GM12878 (cell line): ENCODE measurements at regions not wholly inside any gene's neighbourhood (a gene's known extent, or its start where the extent isn't known, plus 50 kb on each side); places are given as distances from the start of the nearest gene placed in this dataset.
A peak's percentile ranks its signal among the peaks of the same experiment; 100 is the strongest.

Source experiments
- ATAC-seq: fragments of 200-7000 bp; cut with Tn5 transposase; 3 replicates; pipeline ENCODE4 v1.9.1; 2020; ENCODE audit warnings: mild to moderate bottlenecking, moderate library complexity
- BruUV-seq: library from RNA; stranded (reverse); fragments of 400-500 nt; replicated peaks from 2 replicates; lab custom pipeline; 2021; lab: Mats Ljungman, UMichigan
- CTCF ChIA-PET: fragments of 300-600 bp; sonication (Branson Sonifier 250); formaldehyde crosslinking; extraction: SDS; loops from one replicate; lab custom pipeline; 2021; ENCODE audit warnings: inconsistent platforms; lab: Yijun Ruan, JAX
- POLR2A ChIA-PET: fragments of 350-600 bp; formaldehyde crosslinking; extraction: SDS; loops from one replicate; lab custom pipeline; 2021; ENCODE audit warnings: inconsistent platforms; lab: Charles Lee
- RAD21 ChIA-PET: fragments of 300-600 bp; sonication (Branson Sonifier 250); formaldehyde crosslinking; loops from one replicate; lab custom pipeline; 2023; ENCODE audit warnings: antibody characterized with exemption; ENCODE audit not compliant: unreplicated experiment; lab: Charles Lee
- SMC1A ChIA-PET: fragments of 300-600 bp; sonication (Branson Sonifier 250); formaldehyde crosslinking; loops from one replicate; lab custom pipeline; 2023; ENCODE audit not compliant: unreplicated experiment, uncharacterized antibody; lab: Charles Lee
- DNase-seq: peaks from one replicate; pipeline ENCODE4 v3.0.0-alpha.2; 2011; ENCODE audit warnings: low read depth, low spot score
- FAIRE-seq: peaks from 3 replicates; lab custom pipeline; 2011; peaks lifted over from hg19 to GRCh38; lab: Jason Lieb, UNC
- H2AFZ ChIP-seq: 2 replicates; pipeline ENCODE4 v1.6.0; 2011; ENCODE audit warnings: low read depth, low read length, control low read depth; ENCODE audit not compliant: control insufficient read depth
- H3K27ac ChIP-seq: 2 replicates; pipeline ENCODE4 v1.5.1; 2011; ENCODE audit warnings: control low read depth; ENCODE audit not compliant: control insufficient read depth, insufficient read depth
- H3K27me3 ChIP-seq, 2 experiments: replicated peaks in 1 of 2; 2 replicates each; pipeline versions ENCODE4 v1.6.0 to v1.6.1; 2011; ENCODE audit warnings: low read length in 1 of 2; ENCODE audit not compliant: control insufficient read depth in 2 of 2, insufficient read depth in 2 of 2
- H3K36me3 ChIP-seq, 2 experiments: 2 replicates each; pipeline ENCODE4 v1.5.1; 2011; ENCODE audit warnings: low read length in 1 of 2; ENCODE audit not compliant: control insufficient read depth in 2 of 2, insufficient read depth in 2 of 2
- H3K4me1 ChIP-seq: 2 replicates; pipeline ENCODE4 v1.6.1; 2011; ENCODE audit warnings: mild to moderate bottlenecking, low read length, moderate library complexity, mixed read lengths; ENCODE audit not compliant: control insufficient read depth, insufficient read depth
- H3K4me2 ChIP-seq: 2 replicates; pipeline ENCODE4 v1.6.0; 2011; ENCODE audit warnings: control low read depth; ENCODE audit not compliant: control insufficient read depth, insufficient read depth
- H3K4me3 ChIP-seq: fragments of 200-600 bp; sonication (generic); 2 replicates; pipeline ENCODE4 v1.5.1; 2016
- H3K79me2 ChIP-seq: 2 replicates; pipeline ENCODE4 v1.6.0; 2011; ENCODE audit warnings: low read length; ENCODE audit not compliant: control insufficient read depth, insufficient read depth
- H3K9ac ChIP-seq: 2 replicates; pipeline ENCODE4 v1.8.0; 2011; ENCODE audit warnings: low read length, control low read depth, mixed read lengths; ENCODE audit not compliant: control insufficient read depth, insufficient read depth
- H3K9me3 ChIP-seq: replicated peaks from 3 replicates; pipeline ENCODE4 v1.5.1; 2011; ENCODE audit warnings: mild to moderate bottlenecking, low read length; ENCODE audit not compliant: control insufficient read depth, insufficient read depth
- H4K20me1 ChIP-seq: 2 replicates; pipeline ENCODE4 v1.6.0; 2011; ENCODE audit not compliant: control insufficient read depth, insufficient read depth
- CHD1 ChIP-seq: IDR thresholded peaks from 2 replicates; pipeline ENCODE4 v1.6.1; 2012; ENCODE audit warnings: low read depth, low read length, improper control_type of control experiment
- E2F4 ChIP-seq: IDR thresholded peaks from 2 replicates; pipeline ENCODE4 v1.6.1; 2012; ENCODE audit warnings: low read depth, low read length, improper control_type of control experiment
- FOXK2 ChIP-seq: fragments of 450-650 bp; IDR thresholded peaks from 2 replicates; pipeline ENCODE4 v1.6.1; 2017; ENCODE audit warnings: mild to moderate bottlenecking, moderate library complexity
- NR2C2 ChIP-seq: IDR thresholded peaks from 2 replicates; pipeline ENCODE4 v1.6.1; 2011; ENCODE audit warnings: borderline replicate concordance, low read depth; ENCODE audit not compliant: control insufficient read depth, insufficient read length
- RAD21 ChIP-seq: IDR thresholded peaks from 2 replicates; pipeline ENCODE4 v1.6.1; 2011; ENCODE audit warnings: mild to moderate bottlenecking, low read depth, low read length, moderate library complexity; ENCODE audit not compliant: insufficient read depth
- RAD51 ChIP-seq: fragments of 450-650 bp; IDR thresholded peaks from 2 replicates; pipeline ENCODE4 v1.6.1; 2016; ENCODE audit warnings: moderate library complexity, mild to moderate bottlenecking, inconsistent platforms
- RB1 ChIP-seq: fragments of 450-650 bp; formaldehyde crosslinking; IDR thresholded peaks from 2 replicates; pipeline ENCODE4 v1.6.1; 2017; ENCODE audit warnings: mild to moderate bottlenecking, borderline replicate concordance
- WGBS: methylation state at CpG from one replicate; pipeline ENCODE4 v1.1.6; 2016; ENCODE audit warnings: low lambda C conversion rate; ENCODE audit not compliant: insufficient replicate concordance, insufficient coverage; ENCODE audit errors: missing lambda C conversion rate; 5-methylcytosine and 5-hydroxymethylcytosine counted together
- in situ Hi-C: fragments of 300-500 bp; cut with MboI; formaldehyde crosslinking; loops from 9 replicates; pipeline ENCODE4 v1.14.3; 2018; ENCODE audit warnings: mixed read lengths
- intact Hi-C: fragments of 100-400 bp; cut with micrococcal nuclease; formaldehyde crosslinking; loops from one replicate; pipeline ENCODE4 v1.14.2; 2022; ENCODE audit not compliant: unreplicated experiment
- TF ChIP-seq, protein P1 (sequence below): IDR thresholded peaks from 2 replicates; pipeline ENCODE4 v1.6.1; 2012; ENCODE audit warnings: improper control_type of control experiment, low read depth, low read length; ENCODE audit not compliant: insufficient replicate concordance

DNA sequence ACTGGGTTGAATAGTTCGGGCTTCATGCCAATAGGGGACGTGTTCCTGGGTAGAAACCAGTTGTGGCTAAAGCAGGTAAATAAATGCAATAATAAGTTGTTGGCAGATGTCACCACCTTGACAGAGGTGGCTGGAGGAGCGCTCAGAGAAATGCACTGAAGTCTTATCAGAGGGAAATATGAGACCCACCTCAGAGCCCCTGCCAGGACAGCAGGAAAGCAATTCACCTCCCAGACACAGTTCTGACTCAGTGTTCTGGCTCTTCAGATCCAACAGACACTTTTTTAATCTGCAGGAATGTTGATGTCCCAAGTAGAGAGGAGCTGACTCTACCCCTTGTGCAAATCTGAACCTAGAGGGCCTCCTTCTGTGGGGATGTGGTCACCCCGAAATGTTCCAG, 687.1 kb upstream of the FBXO33 start:
- RAD21 ChIA-PET, result no interaction called here
- in situ Hi-C loops, result no loop called here
- ATAC-seq (peak; percentile 37; the same call in 2 of the 3 replicates), DNase-seq (no peak), FAIRE-seq (no peak)
- no peaks in the 10 kb centered on the region for H3K79me2 ChIP-seq
- no peaks in the 10 kb centered on the region for H3K9me3 ChIP-seq
- no TSS peak for BruUV-seq
- H3K36me3 ChIP-seq, result no peaks in the 10 kb centered on the region
- POLR2A ChIA-PET, result no interaction called here
- H3K9ac ChIP-seq, result no peak overlapping the region
- SMC1A ChIA-PET, result interaction anchor here (1.4 kb wide), 1 partner anchor 9 kb away, joined by 3 read pairs; no protein-coding TSS in a partner anchor
- intact Hi-C loops, result no loop called here
- CTCF ChIA-PET, result interaction anchor here (0.6 kb wide), 1 partner anchor 27 kb away, joined by 3 read pairs; no protein-coding TSS in a partner anchor
- no peak overlapping the region for H3K27ac ChIP-seq
- no peaks in the 10 kb centered on the region for H4K20me1 ChIP-seq
- H2AFZ ChIP-seq, result no peak overlapping the region
- H3K27me3 ChIP-seq, result no peaks in the 10 kb centered on the region
- H3K4me3 ChIP-seq, result no peak overlapping the region
- 6% methylated on average over 4 of the region's 4 CpGs for WGBS
- H3K4me1 ChIP-seq, result no peaks in the 10 kb centered on the region; the same call in 1 of the 2 replicates
- TF ChIP-seq, protein P1, sequence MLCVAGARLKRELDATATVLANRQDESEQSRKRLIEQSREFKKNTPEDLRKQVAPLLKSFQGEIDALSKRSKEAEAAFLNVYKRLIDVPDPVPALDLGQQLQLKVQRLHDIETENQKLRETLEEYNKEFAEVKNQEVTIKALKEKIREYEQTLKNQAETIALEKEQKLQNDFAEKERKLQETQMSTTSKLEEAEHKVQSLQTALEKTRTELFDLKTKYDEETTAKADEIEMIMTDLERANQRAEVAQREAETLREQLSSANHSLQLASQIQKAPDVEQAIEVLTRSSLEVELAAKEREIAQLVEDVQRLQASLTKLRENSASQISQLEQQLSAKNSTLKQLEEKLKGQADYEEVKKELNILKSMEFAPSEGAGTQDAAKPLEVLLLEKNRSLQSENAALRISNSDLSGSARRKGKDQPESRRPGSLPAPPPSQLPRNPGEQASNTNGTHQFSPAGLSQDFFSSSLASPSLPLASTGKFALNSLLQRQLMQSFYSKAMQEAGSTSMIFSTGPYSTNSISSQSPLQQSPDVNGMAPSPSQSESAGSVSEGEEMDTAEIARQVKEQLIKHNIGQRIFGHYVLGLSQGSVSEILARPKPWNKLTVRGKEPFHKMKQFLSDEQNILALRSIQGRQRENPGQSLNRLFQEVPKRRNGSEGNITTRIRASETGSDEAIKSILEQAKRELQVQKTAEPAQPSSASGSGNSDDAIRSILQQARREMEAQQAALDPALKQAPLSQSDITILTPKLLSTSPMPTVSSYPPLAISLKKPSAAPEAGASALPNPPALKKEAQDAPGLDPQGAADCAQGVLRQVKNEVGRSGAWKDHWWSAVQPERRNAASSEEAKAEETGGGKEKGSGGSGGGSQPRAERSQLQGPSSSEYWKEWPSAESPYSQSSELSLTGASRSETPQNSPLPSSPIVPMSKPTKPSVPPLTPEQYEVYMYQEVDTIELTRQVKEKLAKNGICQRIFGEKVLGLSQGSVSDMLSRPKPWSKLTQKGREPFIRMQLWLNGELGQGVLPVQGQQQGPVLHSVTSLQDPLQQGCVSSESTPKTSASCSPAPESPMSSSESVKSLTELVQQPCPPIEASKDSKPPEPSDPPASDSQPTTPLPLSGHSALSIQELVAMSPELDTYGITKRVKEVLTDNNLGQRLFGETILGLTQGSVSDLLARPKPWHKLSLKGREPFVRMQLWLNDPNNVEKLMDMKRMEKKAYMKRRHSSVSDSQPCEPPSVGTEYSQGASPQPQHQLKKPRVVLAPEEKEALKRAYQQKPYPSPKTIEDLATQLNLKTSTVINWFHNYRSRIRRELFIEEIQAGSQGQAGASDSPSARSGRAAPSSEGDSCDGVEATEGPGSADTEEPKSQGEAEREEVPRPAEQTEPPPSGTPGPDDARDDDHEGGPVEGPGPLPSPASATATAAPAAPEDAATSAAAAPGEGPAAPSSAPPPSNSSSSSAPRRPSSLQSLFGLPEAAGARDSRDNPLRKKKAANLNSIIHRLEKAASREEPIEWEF, result no peak
- TF ChIP-seq RAD21 (peak; percentile 23; the same call in 1 of the 2 replicates), E2F4 (no peak), NR2C2 (no peak), FOXK2 (no peak), RB1 (no peak), CHD1 (no peak), RAD51 (no peak)
- H3K4me2 ChIP-seq, result no peak overlapping the region
